Bone marrow (tissue), 2 donors: ENCODE measurements at regions not wholly inside any gene's neighbourhood (a gene's known extent, or its start where the extent isn't known, plus 50 kb on each side); places are given as distances from the start of the nearest gene placed in this dataset.

ENCODE experiments used
- DNase-seq, 2 donors: peaks; one replicate each; lab custom pipeline; 2025; lab: John Stamatoyannopoulos, UW

DNA sequence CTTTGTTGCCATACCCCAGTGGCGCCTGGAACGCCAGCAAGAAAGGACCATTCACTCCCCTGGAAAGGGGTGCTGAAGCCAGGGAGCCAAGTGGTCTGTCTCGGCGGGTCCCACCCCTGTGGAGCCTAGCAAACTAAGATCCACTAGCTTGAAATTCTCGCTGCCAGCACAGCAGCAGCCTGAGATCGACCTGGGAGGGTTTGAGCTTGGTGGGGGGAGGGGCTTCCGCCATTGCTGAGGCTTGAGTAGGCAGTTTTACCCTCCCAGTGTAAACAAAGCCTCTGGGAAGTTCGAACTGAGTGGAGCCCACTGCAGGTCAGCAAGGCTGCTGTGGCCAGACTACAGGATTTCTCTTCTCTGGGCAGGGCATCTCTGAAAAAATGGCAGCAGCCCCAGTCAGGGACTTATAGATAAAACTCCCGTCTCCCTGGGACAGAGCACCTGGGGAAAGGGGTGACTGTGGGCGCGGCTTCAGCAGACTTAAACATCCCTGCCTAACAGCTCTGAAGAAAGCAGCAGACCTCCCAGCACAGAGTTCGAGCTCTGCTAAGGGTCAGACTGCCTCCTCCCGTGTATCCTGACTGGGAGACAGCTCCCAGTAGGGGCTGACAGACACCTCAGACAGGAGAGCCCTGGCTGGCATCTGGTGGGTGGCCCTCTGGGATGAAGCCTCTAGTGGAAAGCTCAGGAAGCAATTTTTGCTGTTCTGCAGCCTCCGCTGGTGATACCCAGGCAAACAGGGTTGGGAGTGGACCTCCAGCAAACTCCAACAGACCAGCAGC, 281.1 kb upstream of the SP4 start:
- DNase-seq = no peak

GRCh38 chr7:21149809-21150208, 278.1 kb upstream of the SP4 start:
- DNase-seq = no peak

DNA sequence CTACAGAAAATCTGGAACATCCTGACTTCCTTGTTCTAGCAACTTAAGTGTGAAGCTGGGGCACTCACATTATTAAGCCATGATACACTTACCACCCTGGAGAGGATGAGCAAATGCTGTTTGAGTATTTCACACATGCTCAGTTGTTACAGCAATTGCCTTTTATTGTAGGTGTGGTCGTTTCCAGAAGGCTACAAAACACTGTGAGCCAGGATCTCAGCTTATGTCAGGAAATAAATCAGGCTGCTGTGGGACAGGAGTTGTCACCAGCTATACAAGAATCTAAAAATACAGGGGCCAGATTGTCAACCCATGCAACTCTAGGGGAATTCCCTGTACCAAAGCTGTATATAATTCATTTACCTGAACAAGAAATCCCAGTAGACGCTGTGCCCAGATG, 273.3 kb upstream of the SP4 start:
- DNase-seq = no peak

DNA sequence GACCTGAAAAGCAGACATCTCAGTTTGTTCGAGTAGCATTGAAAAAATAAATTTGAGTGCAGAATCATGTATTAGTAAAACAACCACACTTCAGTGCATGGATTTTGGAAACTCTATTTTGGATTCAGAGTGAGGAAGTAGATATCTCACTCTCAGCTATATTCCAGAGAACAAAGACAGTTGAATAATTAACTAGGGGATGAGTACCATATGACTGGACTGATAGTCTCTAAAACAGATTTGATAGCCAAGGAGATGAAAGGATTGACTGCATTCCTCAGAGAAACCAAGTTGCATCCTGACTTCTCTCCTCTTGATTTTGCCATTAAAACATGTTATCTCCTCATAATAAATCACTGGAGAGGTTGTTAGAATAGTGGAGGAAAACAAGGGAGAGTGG, 268.4 kb upstream of the SP4 start:
- DNase-seq = no peak

DNA sequence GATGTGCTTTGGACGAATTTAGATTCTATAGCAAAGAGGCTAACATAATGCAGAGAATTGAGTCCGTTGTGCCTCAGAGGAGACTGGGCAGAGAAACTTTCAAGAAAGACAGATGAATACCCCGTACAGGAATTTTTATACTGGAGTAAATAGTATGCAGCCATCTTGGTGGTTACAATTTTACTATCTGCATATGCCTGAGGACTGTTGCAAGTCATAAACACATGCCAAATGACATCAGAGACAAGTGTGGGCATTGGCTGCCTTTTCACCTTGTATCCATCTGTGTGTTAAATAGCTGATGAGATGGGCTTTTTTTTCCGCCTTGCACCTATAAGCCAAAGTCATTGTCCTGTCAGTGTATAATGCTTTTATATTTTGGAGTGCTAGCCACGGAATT, 267.5 kb upstream of the SP4 start:
- DNase-seq = no peak

- no peak for DNase-seq
Measured at GRCh38 chr7:21167942-21168341, 259.9 kb upstream of the SP4 start.

GRCh38 chr7:21169667-21170580, 258.0 kb upstream of the SP4 start:
- no peak for DNase-seq

GRCh38 chr7:21172800-21173199, 255.1 kb upstream of the SP4 start:
- DNase-seq = no peak

GRCh38 chr7:21173436-21173835, 254.4 kb upstream of the SP4 start:
- DNase-seq = no peak

DNA sequence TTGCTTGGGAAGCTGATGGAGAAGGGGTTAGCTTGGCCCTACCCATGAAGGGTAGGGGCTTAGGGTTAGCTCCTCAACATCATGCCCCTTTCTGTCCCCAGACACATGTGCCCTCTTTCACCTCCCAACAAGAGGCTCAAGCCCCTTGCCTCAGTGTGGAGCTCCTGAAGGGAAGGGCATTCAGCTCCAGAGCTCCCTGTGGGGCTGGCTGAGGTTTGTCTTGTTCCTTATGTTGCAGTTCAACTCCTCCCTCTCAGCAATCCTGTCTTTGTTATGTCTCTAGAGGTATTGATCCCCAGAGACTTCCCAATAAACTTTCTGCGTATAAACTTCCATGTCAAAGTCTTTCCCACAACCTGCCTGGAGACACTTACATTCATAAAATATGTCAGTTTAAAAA, 252.2 kb upstream of the SP4 start:
- no peak for DNase-seq

GRCh38 chr7:21184942-21185652, 242.8 kb upstream of the SP4 start:
- DNase-seq = no peak

DNA sequence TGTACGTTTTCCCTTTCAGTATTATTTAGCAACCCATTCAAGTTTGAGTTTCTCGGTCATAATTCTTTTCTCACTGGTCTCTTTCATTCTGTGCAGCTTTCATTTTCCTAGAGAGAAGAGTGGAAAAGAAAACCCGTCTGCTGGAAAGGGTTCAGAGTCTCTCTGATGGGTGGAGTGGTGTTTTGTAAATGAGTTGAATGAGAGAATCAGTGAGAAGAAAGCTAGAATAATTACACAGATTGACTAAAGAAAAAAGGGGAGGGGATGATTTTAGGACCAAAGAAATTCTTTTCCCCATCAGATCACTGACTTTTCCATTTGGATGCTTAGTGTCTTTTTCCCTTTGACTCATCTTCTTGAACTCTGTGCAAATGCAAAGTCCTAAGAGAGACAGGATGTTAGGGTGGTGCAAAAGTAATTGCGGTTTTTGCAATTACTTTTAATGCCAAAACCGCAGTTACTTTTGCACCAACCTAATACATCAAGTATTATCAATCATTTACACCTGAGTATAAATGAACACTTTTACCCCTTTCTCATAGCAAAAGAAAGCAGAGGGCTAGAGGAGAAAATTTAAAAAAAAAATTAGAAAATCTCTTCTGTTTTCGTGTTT, 242.1 kb upstream of the SP4 start:
- DNase-seq = no peak

- no peak for DNase-seq
Measured at GRCh38 chr7:21191321-21192073, 236.4 kb upstream of the SP4 start.

GRCh38 chr7:21192657-21193056, 235.2 kb upstream of the SP4 start:
- no peak for DNase-seq

- no peak for DNase-seq
Measured at GRCh38 chr7:21193895-21194294, 234.0 kb upstream of the SP4 start.

DNA sequence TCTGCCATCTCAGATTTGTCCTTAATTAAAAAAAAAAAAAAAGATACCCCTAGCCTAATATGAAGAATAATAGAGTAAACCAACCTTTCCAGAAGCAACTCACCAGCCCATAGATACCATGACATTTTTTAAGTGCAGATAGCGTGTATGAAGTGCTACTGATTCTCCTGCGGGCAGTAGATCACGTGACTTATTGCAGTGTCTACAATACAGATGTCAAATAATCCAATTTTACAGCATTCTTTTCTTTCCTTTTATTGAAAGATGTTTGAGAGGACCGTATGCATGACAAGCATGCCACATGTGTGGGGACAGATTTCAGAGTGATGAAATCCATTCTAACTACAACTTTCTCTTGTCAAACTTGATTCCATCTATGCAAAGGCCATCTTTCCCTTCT, 232.9 kb upstream of the SP4 start:
- no peak for DNase-seq

GRCh38 chr7:21198921-21199320, 229.0 kb upstream of the SP4 start:
- DNase-seq = no peak

GRCh38 chr7:21200503-21200902, 227.4 kb upstream of the SP4 start:
- DNase-seq = no peak

GRCh38 chr7:21214657-21215056, 213.2 kb upstream of the SP4 start:
- DNase-seq = no peak

DNA sequence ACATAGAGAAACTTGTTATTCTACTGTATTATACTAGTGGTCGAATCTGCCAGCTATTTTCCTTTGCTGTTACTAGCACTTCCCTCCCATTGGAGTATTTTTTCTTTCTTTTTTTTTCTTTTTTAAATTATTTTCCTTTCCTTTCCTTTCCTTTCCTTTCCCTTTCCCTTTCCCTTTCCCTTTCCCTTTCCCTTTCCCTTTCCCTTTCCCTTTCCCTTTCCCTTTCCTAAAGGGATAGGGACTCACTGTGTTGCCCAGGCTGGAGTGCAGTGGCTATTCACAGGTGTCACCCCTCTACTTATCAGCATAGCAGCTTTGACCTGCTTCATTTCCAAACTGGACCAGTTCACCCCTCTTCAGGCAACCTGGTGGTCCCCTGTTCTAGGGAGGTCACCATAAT, 212.6 kb upstream of the SP4 start:
- no peak for DNase-seq

DNA sequence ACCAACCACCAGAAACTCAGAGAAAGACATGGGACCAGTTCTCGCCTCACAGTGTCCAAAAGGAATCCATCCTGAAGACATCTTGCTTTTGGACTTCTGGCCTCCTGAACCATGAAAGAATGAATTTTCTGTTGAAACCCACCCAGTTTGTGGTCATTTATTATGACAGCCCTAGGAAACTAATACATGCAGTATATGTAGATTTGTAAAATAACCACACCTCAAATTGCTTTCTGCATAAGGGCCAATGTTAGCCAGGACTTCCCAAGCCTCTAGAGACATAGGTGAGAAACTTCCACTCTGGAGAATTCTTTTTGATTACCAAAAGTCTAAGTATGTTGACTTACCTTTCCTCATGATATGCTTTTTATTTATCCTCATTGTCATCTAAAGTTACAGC, 210.5 kb upstream of the SP4 start:
- DNase-seq = no peak

DNA sequence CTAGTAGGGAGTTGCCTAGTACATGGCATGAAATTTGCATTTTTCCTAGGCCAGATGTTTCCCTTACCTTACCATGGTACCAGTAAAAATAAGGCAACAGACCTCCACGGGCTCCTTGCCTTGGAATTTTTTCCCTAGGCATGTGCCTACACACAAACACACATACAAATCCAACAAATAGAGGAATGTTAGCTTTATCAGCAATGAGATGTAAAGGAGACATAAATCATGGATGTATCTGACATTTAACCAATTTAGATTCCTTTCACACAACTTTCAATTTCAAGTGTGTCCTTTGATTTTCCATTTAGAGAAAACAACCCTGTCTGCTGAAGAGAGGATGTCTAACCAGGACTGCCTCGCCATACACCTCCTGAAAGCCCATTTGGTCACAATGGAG, 209.7 kb upstream of the SP4 start:
- no peak for DNase-seq
